Gastroesophageal sphincter (tissue), 3 donors: ENCODE measurements at regions not wholly inside any gene's neighbourhood (a gene's known extent, or its start where the extent isn't known, plus 50 kb on each side); places are given as distances from the start of the nearest gene placed in this dataset.

Source experiments
- CTCF ChIP-seq, 4 experiments: fragments of 200-600 bp in 2 of 4; fragments of 450-650 bp in 2 of 4; sonication (generic) in 1 of 4; IDR thresholded peaks; one replicate each; pipeline ENCODE4 v1.5.1; 2017 to 2019; ENCODE audit warnings: antibody characterized with exemption in 4 of 4, mild to moderate bottlenecking in 2 of 4, moderate library complexity in 2 of 4
- EP300 ChIP-seq: sonication (generic); formaldehyde crosslinking; IDR thresholded peaks from one replicate; pipeline ENCODE4 v1.6.1; 2017; ENCODE audit warnings: antibody characterized with exemption, mild to moderate bottlenecking
- POLR2A ChIP-seq, 2 donors: fragments of 450-650 bp; IDR thresholded peaks; one replicate each; pipeline ENCODE4 v1.6.1; 2017; ENCODE audit warnings: antibody characterized with exemption in 2 of 2, mild to moderate bottlenecking in 2 of 2, moderate library complexity in 1 of 2
- POLR2AphosphoS5 ChIP-seq: sonication (generic); formaldehyde crosslinking; IDR thresholded peaks from one replicate; pipeline ENCODE4 v1.6.1; 2017; ENCODE audit warnings: antibody characterized with exemption

GRCh38 chr5:158478139-158478538, 619.2 kb upstream of the CLINT1 start:
- TF ChIP-seq CTCF (IDR thresholded peaks at IDR 0.05) (no peak), POLR2AphosphoS5 (no peak), POLR2A (IDR thresholded peaks at IDR 0.05) (no peak), EP300 (no peak)
